H1 (cell line): ENCODE measurements at regions not wholly inside any gene's neighbourhood (a gene's known extent, or its start where the extent isn't known, plus 50 kb on each side); places are given as distances from the start of the nearest gene placed in this dataset.

Experiments
- NRF1 ChIP-seq: IDR thresholded peaks from 2 replicates; pipeline ENCODE4 v1.6.1; 2011; ENCODE audit warnings: mild to moderate bottlenecking, low read depth, low read length, improper control_type of control experiment
- RFX5 ChIP-seq: IDR thresholded peaks from 2 replicates; pipeline ENCODE4 v1.6.1; 2011; ENCODE audit warnings: low read depth, low read length, improper control_type of control experiment, borderline replicate concordance
- SIN3A ChIP-seq, 2 experiments: IDR thresholded peaks in 1 of 2; conservative IDR thresholded peaks in 1 of 2; 2 replicates each; pipeline ENCODE4 v1.6.1; 2011 to 2012; ENCODE audit warnings: low read length in 2 of 2, improper control_type of control experiment in 1 of 2, low read depth in 1 of 2, mild to moderate bottlenecking in 1 of 2
- TAF7 ChIP-seq: optimal IDR thresholded peaks from 2 replicates; pipeline ENCODE3; 2011; ENCODE audit warnings: low read depth, mild to moderate bottlenecking, inconsistent platforms, low read length, moderate library complexity, borderline replicate concordance
- TF ChIP-seq, protein P1 (sequence below): IDR thresholded peaks from 2 replicates; pipeline ENCODE4 v1.6.1; 2011; ENCODE audit warnings: low read length, improper control_type of control experiment
- TF ChIP-seq, protein P2 (sequence below): IDR thresholded peaks from 2 replicates; pipeline ENCODE4 v1.6.1; 2012; ENCODE audit warnings: low read length, inconsistent platforms

DNA sequence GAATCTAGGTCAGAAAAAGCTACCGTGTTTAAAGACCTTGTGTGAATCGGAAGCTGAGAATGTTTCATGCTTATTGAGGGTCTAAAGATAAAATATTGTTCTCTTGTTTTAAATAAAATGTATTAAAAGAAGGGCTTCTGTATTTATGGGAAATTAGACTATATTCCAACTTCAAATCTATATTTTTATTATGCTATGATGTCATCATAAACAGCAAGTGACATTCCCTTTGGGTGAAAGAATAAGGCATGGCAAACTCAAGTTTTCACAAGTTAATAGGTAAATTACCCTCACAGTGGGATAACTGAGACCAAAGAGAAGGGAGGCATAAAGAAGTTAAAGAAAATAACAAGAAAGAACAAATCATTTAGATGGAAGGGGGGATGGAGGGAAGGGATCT lies 333.8 kb upstream of the NR5A2 start (continued):
- TF ChIP-seq, protein P1, sequence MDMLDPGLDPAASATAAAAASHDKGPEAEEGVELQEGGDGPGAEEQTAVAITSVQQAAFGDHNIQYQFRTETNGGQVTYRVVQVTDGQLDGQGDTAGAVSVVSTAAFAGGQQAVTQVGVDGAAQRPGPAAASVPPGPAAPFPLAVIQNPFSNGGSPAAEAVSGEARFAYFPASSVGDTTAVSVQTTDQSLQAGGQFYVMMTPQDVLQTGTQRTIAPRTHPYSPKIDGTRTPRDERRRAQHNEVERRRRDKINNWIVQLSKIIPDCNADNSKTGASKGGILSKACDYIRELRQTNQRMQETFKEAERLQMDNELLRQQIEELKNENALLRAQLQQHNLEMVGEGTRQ: no peak
- no peak for TF ChIP-seq SIN3A (conservative IDR thresholded peaks at IDR 0.05 in 1 of 2, IDR thresholded peaks at IDR 0.05 in 1 of 2; ENCODE audit: low read depth in 1 of 2, low read length in 2 of 2)
- no peak for TF ChIP-seq TAF7
- no peak for TF ChIP-seq RFX5
- no peak for TF ChIP-seq NRF1
- TF ChIP-seq, protein P2, sequence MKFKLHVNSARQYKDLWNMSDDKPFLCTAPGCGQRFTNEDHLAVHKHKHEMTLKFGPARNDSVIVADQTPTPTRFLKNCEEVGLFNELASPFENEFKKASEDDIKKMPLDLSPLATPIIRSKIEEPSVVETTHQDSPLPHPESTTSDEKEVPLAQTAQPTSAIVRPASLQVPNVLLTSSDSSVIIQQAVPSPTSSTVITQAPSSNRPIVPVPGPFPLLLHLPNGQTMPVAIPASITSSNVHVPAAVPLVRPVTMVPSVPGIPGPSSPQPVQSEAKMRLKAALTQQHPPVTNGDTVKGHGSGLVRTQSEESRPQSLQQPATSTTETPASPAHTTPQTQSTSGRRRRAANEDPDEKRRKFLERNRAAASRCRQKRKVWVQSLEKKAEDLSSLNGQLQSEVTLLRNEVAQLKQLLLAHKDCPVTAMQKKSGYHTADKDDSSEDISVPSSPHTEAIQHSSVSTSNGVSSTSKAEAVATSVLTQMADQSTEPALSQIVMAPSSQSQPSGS: no peak
